B cell (primary cell): ENCODE measurements at regions not wholly inside any gene's neighbourhood (a gene's known extent, or its start where the extent isn't known, plus 50 kb on each side); places are given as distances from the start of the nearest gene placed in this dataset.

Experiments used
- ATAC-seq: fragments of 200-7000 bp; cut with Tn5 transposase; one replicate; pipeline ENCODE4 v1.10.0; 2021; ENCODE audit warnings: low read depth, mild to moderate bottlenecking, moderate number of reproducible peaks, moderate library complexity
- CTCF ChIA-PET: fragments of 350-600 bp; sonication (Branson Sonifier 250); formaldehyde crosslinking; loops from one replicate; lab custom pipeline; 2021; ENCODE audit warnings: antibody characterized with exemption, inconsistent platforms; lab: Charles Lee
- POLR2A ChIA-PET: fragments of 350-600 bp; sonication (Branson Sonifier 250); formaldehyde crosslinking; loops from one replicate; lab custom pipeline; 2021; ENCODE audit warnings: antibody characterized with exemption; lab: Charles Lee
- DNase-seq: peaks from one replicate; pipeline ENCODE4 v3.0.0; 2013
- H2AFZ ChIP-seq: 2 replicates; pipeline ENCODE4 v1.6.1; 2012; ENCODE audit warnings: mild to moderate bottlenecking, low read depth, low read length; ENCODE audit not compliant: insufficient read depth, poor library complexity, severe bottlenecking
- H3K27ac ChIP-seq, 2 donors: 1 replicate in 1 of 2; 2 replicates in 1 of 2; pipeline ENCODE4 v1.5.1; 2012 to 2013; ENCODE audit warnings: low read length in 2 of 2, mild to moderate bottlenecking in 2 of 2, moderate library complexity in 1 of 2
- H3K27me3 ChIP-seq, 4 experiments: fragments of 200-600 bp in 1 of 4; sonication (generic) in 1 of 4; replicated peaks in 1 of 4; 1 replicate in 2 of 4; 2 replicates in 2 of 4; pipeline versions ENCODE4 v1.6.1 to v1.7.0; 2013 to 2016; ENCODE audit warnings: low read length in 3 of 4, mild to moderate bottlenecking in 2 of 4, mixed read lengths in 1 of 4, moderate library complexity in 1 of 4; ENCODE audit not compliant: insufficient read depth in 4 of 4, control insufficient read depth in 3 of 4; ENCODE audit errors: control extremely low read depth in 1 of 4
- H3K36me3 ChIP-seq, 2 experiments: replicated peaks in 1 of 2; 1 replicate in 1 of 2; 2 replicates in 1 of 2; pipeline versions ENCODE4 v1.6.1 to v1.7.1; 2013; ENCODE audit warnings: low read length in 1 of 2; ENCODE audit not compliant: insufficient read depth in 2 of 2, control insufficient read depth in 1 of 2; ENCODE audit errors: control extremely low read depth in 1 of 2, extremely low read depth in 1 of 2
- H3K4me1 ChIP-seq, 2 donors: fragments of 200-600 bp in 1 of 2; sonication (generic) in 1 of 2; 1 replicate in 1 of 2; 2 replicates in 1 of 2; pipeline versions ENCODE4 v1.5.1 to v1.6.1; 2013 to 2017; ENCODE audit warnings: low read length in 2 of 2; ENCODE audit not compliant: control insufficient read depth in 2 of 2, insufficient read depth in 2 of 2
- H3K4me2 ChIP-seq: replicated peaks from 2 replicates; pipeline ENCODE3; 2012; ENCODE audit warnings: mild to moderate bottlenecking, low read depth, low read length; ENCODE audit not compliant: poor library complexity, severe bottlenecking
- H3K4me3 ChIP-seq, 5 experiments: fragments of 200-600 bp in 1 of 5; sonication (generic) in 1 of 5; 1 replicate in 3 of 5; 2 replicates in 2 of 5; pipeline versions ENCODE4 v1.5.1 to v1.7.0; 2011 to 2016; ENCODE audit warnings: low read length in 4 of 5, mild to moderate bottlenecking in 4 of 5, low read depth in 2 of 5, control low read depth in 1 of 5, moderate library complexity in 1 of 5; ENCODE audit not compliant: insufficient read depth in 1 of 5; ENCODE audit errors: control extremely low read depth in 1 of 5, extremely low read depth in 1 of 5
- H3K79me2 ChIP-seq: fragments of 200-600 bp; sonication (generic); one replicate; pipeline ENCODE4 v1.6.0; 2016; ENCODE audit warnings: low read length; ENCODE audit not compliant: control insufficient read depth, insufficient read depth
- H3K9ac ChIP-seq: fragments of 200-600 bp; sonication (generic); 2 replicates; pipeline ENCODE4 v1.6.1; 2017; ENCODE audit warnings: mild to moderate bottlenecking, low read length, moderate library complexity
- H3K9me3 ChIP-seq, 3 donors: one replicate each; pipeline versions ENCODE4 v1.6.1 to v1.7.1; 2013; ENCODE audit warnings: low read length in 2 of 3; ENCODE audit not compliant: control insufficient read depth in 2 of 3, insufficient read depth in 1 of 3; ENCODE audit errors: control extremely low read depth in 1 of 3
- H4K20me1 ChIP-seq: 2 replicates; pipeline ENCODE4 v1.6.0; 2012; ENCODE audit warnings: mild to moderate bottlenecking, low read length; ENCODE audit not compliant: insufficient read depth, control insufficient read depth, poor library complexity, severe bottlenecking
- H3K27ac Mint-ChIP-seq: one replicate; pipeline ENCODE4 v1.8.0; 2021; ENCODE audit warnings: mixed read lengths
- H3K27me3 Mint-ChIP-seq: one replicate; pipeline ENCODE4 v1.8.0; 2021; ENCODE audit warnings: mixed read lengths
- H3K4me1 Mint-ChIP-seq: one replicate; pipeline ENCODE4 v1.8.0; 2021; ENCODE audit warnings: mixed read lengths
- H3K4me3 Mint-ChIP-seq: one replicate; pipeline ENCODE4 v1.8.0; 2021; ENCODE audit warnings: mixed read lengths
- H3K9me3 Mint-ChIP-seq: one replicate; pipeline ENCODE4 v1.8.0; 2022; ENCODE audit warnings: mixed read lengths; ENCODE audit not compliant: insufficient read depth
- CTCF ChIP-seq: fragments of 200-600 bp; IDR thresholded peaks from one replicate; pipeline ENCODE4 v1.8.0; 2022; ENCODE audit warnings: antibody characterized with exemption, mild to moderate bottlenecking
- EZH2 ChIP-seq: IDR thresholded peaks from 2 replicates; pipeline ENCODE4 v1.6.1; 2012; ENCODE audit warnings: borderline replicate concordance, low read depth, mild to moderate bottlenecking, moderate library complexity, low read length; ENCODE audit not compliant: insufficient read depth, poor library complexity, severe bottlenecking
- WGBS: methylation state at CpG from one replicate; pipeline ENCODE4 v1.1.5; 2013; ENCODE audit warnings: missing lambda C conversion rate; ENCODE audit not compliant: insufficient coverage; 5-methylcytosine and 5-hydroxymethylcytosine counted together
- intact Hi-C: fragments of 100-400 bp; cut with micrococcal nuclease; formaldehyde crosslinking; loops from one replicate; pipeline ENCODE4 v1.10.0; 2022

GRCh38 chr15:92751528-92751927, 96.0 kb upstream of the FAM174B start:
- intact Hi-C loops: no loop called here
- Histone ChIP-seq H4K20me1 (no peaks in the 10 kb centered on the region), H3K4me2 (no peak overlapping the region), H3K36me3 (no peaks in the 10 kb centered on the region), H3K27me3 (peaks cover 0 to 5% (median 0%) of the 10 kb centered on the region in 4 experiments), H3K9ac (no peak overlapping the region), H2AFZ (no peak overlapping the region), H3K27ac (no peak overlapping the region), H3K4me1 (no peaks in the 10 kb centered on the region), H3K79me2 (no peaks in the 10 kb centered on the region), H3K9me3 (no peaks in the 10 kb centered on the region), H3K4me3 (no peak overlapping the region)
- peaks cover 19% of the 10 kb centered on the region for H3K27me3 Mint-ChIP-seq
- no peaks in the 10 kb centered on the region for H3K4me1 Mint-ChIP-seq
- CTCF ChIA-PET: no interaction called here
- 100% methylated on average over 1 of the region's 3 CpGs for WGBS
- POLR2A ChIA-PET: no interaction called here
- H3K4me3 Mint-ChIP-seq: no peak overlapping the region
- no peak for ATAC-seq
- no peak overlapping the region for H3K27ac Mint-ChIP-seq
- no peak for DNase-seq
- no peaks in the 10 kb centered on the region for H3K9me3 Mint-ChIP-seq
- TF ChIP-seq CTCF: no peak
- TF ChIP-seq EZH2: no peak

- H4K20me1 ChIP-seq: no peaks in the 10 kb centered on the region
- intact Hi-C loops: no loop called here
- no peak overlapping the region for H3K9ac ChIP-seq
- ChIA-PET CTCF (no interaction called here), POLR2A (no interaction called here)
- no peaks in the 10 kb centered on the region for H3K9me3 Mint-ChIP-seq
- no peaks in the 10 kb centered on the region for H3K4me1 Mint-ChIP-seq
- H3K36me3 ChIP-seq: no peaks in the 10 kb centered on the region
- H3K27ac Mint-ChIP-seq: no peak overlapping the region
- peaks cover 16% of the 10 kb centered on the region for H3K27me3 Mint-ChIP-seq
- no peak overlapping the region for H2AFZ ChIP-seq
- H3K4me3 ChIP-seq: no peak overlapping the region
- H3K27ac ChIP-seq: no peak overlapping the region
- ATAC-seq (no peak), DNase-seq (no peak)
- H3K4me1 ChIP-seq: no peaks in the 10 kb centered on the region
- H3K9me3 ChIP-seq: no peaks in the 10 kb centered on the region
- no peaks in the 10 kb centered on the region for H3K79me2 ChIP-seq
- no peaks in the 10 kb centered on the region for H3K27me3 ChIP-seq
- 44% methylated on average over 1 of the region's 3 CpGs for WGBS
- TF ChIP-seq EZH2: no peak
- no peak for TF ChIP-seq CTCF
- no peak overlapping the region for H3K4me2 ChIP-seq
- no peak overlapping the region for H3K4me3 Mint-ChIP-seq
Observed at GRCh38 chr15:92753591-92753990, 98.0 kb upstream of the FAM174B start.
